OCI-LY3 (cell line): ENCODE measurements at regions not wholly inside any gene's neighbourhood (a gene's known extent, or its start where the extent isn't known, plus 50 kb on each side); places are given as distances from the start of the nearest gene placed in this dataset.

Source experiments
- CTCF ChIP-seq: fragments of 200-600, 300-600 bp; sonication (generic); IDR thresholded peaks from 2 replicates; pipeline ENCODE4 v1.5.1; 2014; ENCODE audit warnings: antibody characterized with exemption, low read length, low read depth
- EZH2phosphoT487 ChIP-seq: fragments of 200-600 bp; shearing (Covaris generic); IDR thresholded peaks from 2 replicates; pipeline ENCODE4 v1.6.1; 2018; ENCODE audit warnings: antibody characterized with exemption, mixed run types, low read depth

GRCh38 chr13:73403355-73404120 is 344.7 kb downstream of the KLF5 start:
- no peak for TF ChIP-seq CTCF
- no peak for TF ChIP-seq EZH2phosphoT487
